ENCODE measurements at regions not wholly inside any gene's neighbourhood (a gene's known extent, or its start where the extent isn't known, plus 50 kb on each side); places are given as distances from the start of the nearest gene placed in this dataset.

GRCh38 chr10:111473361-111473760 lies 396.5 kb downstream of the ADRA2A start:
- Histone ChIP-seq H3K27me3 (no peaks in the 10 kb centered on the region), H3K27ac (no peak overlapping the region), H3K4me3 (no peak overlapping the region), H3K36me3 (no peaks in the 10 kb centered on the region), H3K9me3 (no peaks in the 10 kb centered on the region), H3K4me1 (no peaks in the 10 kb centered on the region)
- no peak for DNase-seq
- intact Hi-C loops (cut with DNase I; ENCODE audit: low total_unique reads), result no loop called here
- TF ChIP-seq CTCF (IDR thresholded peaks at IDR 0.05) (no peak), POLR2A (IDR thresholded peaks at IDR 0.05) (no peak)

GRCh38 chr10:111474786-111475185 lies 398.0 kb downstream of the ADRA2A start:
- H3K4me3 ChIP-seq, result no peak overlapping the region
- TF ChIP-seq POLR2A (IDR thresholded peaks at IDR 0.05), result no peak
- no peak for TF ChIP-seq CTCF (IDR thresholded peaks at IDR 0.05)
- no peaks in the 10 kb centered on the region for H3K27me3 ChIP-seq
- no peaks in the 10 kb centered on the region for H3K36me3 ChIP-seq
- H3K9me3 ChIP-seq, result no peaks in the 10 kb centered on the region
- H3K4me1 ChIP-seq, result no peaks in the 10 kb centered on the region
- intact Hi-C loops (cut with DNase I; ENCODE audit: low total_unique reads), result no loop called here
- no peak overlapping the region for H3K27ac ChIP-seq
- DNase-seq, result no peak

GRCh38 chr10:111475720-111476119 lies 398.9 kb downstream of the ADRA2A start:
- TF ChIP-seq CTCF (IDR thresholded peaks at IDR 0.05) (no peak), POLR2A (IDR thresholded peaks at IDR 0.05) (no peak)

GRCh38 chr10:111478651-111479050 lies 401.8 kb downstream of the ADRA2A start:
- Histone ChIP-seq H3K27me3 (no peaks in the 10 kb centered on the region), H3K4me3 (no peak overlapping the region), H3K4me1 (no peaks in the 10 kb centered on the region), H3K27ac (no peak overlapping the region), H3K9me3 (no peaks in the 10 kb centered on the region), H3K36me3 (no peaks in the 10 kb centered on the region)
- TF ChIP-seq CTCF (IDR thresholded peaks at IDR 0.05), result no peak
- TF ChIP-seq POLR2A (IDR thresholded peaks at IDR 0.05), result no peak
- DNase-seq, result no peak
- intact Hi-C loops (cut with DNase I; ENCODE audit: low total_unique reads), result no loop called here

More at GRCh38 chr10:111475720-111476119, 398.9 kb downstream of the ADRA2A start:
- H3K4me1 ChIP-seq, result no peaks in the 10 kb centered on the region
- no peaks in the 10 kb centered on the region for H3K27me3 ChIP-seq
- no peaks in the 10 kb centered on the region for H3K9me3 ChIP-seq
- H3K4me3 ChIP-seq, result no peak overlapping the region
- no peak for DNase-seq
- intact Hi-C loops (cut with DNase I; ENCODE audit: low total_unique reads), result no loop called here
- no peaks in the 10 kb centered on the region for H3K36me3 ChIP-seq
- H3K27ac ChIP-seq, result no peak overlapping the region

- no peak overlapping the region for H3K27ac ChIP-seq
- H3K9me3 ChIP-seq, result no peaks in the 10 kb centered on the region
- no peaks in the 10 kb centered on the region for H3K27me3 ChIP-seq
- TF ChIP-seq CTCF (IDR thresholded peaks at IDR 0.05) (no peak), POLR2A (IDR thresholded peaks at IDR 0.05) (no peak)
- no peaks in the 10 kb centered on the region for H3K4me1 ChIP-seq
- no peak for DNase-seq
- H3K4me3 ChIP-seq, result no peak overlapping the region
- intact Hi-C loops (cut with DNase I; ENCODE audit: low total_unique reads), result no loop called here
- H3K36me3 ChIP-seq, result no peaks in the 10 kb centered on the region
Measured at GRCh38 chr10:111479966-111480365, 403.1 kb downstream of the ADRA2A start.
